HG02571 (cell line): ENCODE measurements at regions not wholly inside any gene's neighbourhood (a gene's known extent, or its start where the extent isn't known, plus 50 kb on each side); places are given as distances from the start of the nearest gene placed in this dataset.

Experiments used
- ATAC-seq: cut with Tn5 transposase; IDR thresholded peaks from one replicate; pipeline ENCODE4 v1.9.1; 2021; ENCODE audit warnings: mild to moderate bottlenecking, moderate library complexity; ENCODE audit not compliant: unreplicated experiment

- no peak for ATAC-seq
Observed at GRCh38 chr2:60652832-60653340, 99.4 kb upstream of the BCL11A start.

GRCh38 chr2:60657673-60658072 is 98.4 kb upstream of the PAPOLG start:
- no peak for ATAC-seq

- ATAC-seq: no peak
Observed at GRCh38 chr2:60659026-60659425, 97.0 kb upstream of the PAPOLG start.

GRCh38 chr2:60661073-60661738 is 94.9 kb upstream of the PAPOLG start:
- no peak for ATAC-seq

GRCh38 chr2:60662781-60663180 is 93.3 kb upstream of the PAPOLG start:
- no peak for ATAC-seq

GRCh38 chr2:60671966-60672365 is 84.1 kb upstream of the PAPOLG start:
- no peak for ATAC-seq

GRCh38 chr2:60674524-60675165 is 81.4 kb upstream of the PAPOLG start:
- peak; percentile 97 for ATAC-seq

- ATAC-seq: no peak
Observed at GRCh38 chr2:60675301-60675700, 80.8 kb upstream of the PAPOLG start.

- no peak for ATAC-seq
Observed at GRCh38 chr2:60676706-60677330, 79.2 kb upstream of the PAPOLG start.

- no peak for ATAC-seq
Observed at GRCh38 chr2:60677356-60677755, 78.7 kb upstream of the PAPOLG start.

- no peak for ATAC-seq
Observed at GRCh38 chr2:60678551-60678950, 77.5 kb upstream of the PAPOLG start.

GRCh38 chr2:60679036-60679780 is 76.9 kb upstream of the PAPOLG start:
- ATAC-seq: no peak

- no peak for ATAC-seq
Observed at GRCh38 chr2:60693551-60693950, 62.5 kb upstream of the PAPOLG start.

- no peak for ATAC-seq
Observed at GRCh38 chr2:60695793-60696192, 60.3 kb upstream of the PAPOLG start.

GRCh38 chr2:60699617-60700016 is 56.5 kb upstream of the PAPOLG start:
- no peak for ATAC-seq

GRCh38 chr2:60706021-60706420 is 50.0 kb upstream of the PAPOLG start:
- ATAC-seq: no peak
